ENCODE measurements at regions not wholly inside any gene's neighbourhood (a gene's known extent, or its start where the extent isn't known, plus 50 kb on each side); places are given as distances from the start of the nearest gene placed in this dataset.

DNA sequence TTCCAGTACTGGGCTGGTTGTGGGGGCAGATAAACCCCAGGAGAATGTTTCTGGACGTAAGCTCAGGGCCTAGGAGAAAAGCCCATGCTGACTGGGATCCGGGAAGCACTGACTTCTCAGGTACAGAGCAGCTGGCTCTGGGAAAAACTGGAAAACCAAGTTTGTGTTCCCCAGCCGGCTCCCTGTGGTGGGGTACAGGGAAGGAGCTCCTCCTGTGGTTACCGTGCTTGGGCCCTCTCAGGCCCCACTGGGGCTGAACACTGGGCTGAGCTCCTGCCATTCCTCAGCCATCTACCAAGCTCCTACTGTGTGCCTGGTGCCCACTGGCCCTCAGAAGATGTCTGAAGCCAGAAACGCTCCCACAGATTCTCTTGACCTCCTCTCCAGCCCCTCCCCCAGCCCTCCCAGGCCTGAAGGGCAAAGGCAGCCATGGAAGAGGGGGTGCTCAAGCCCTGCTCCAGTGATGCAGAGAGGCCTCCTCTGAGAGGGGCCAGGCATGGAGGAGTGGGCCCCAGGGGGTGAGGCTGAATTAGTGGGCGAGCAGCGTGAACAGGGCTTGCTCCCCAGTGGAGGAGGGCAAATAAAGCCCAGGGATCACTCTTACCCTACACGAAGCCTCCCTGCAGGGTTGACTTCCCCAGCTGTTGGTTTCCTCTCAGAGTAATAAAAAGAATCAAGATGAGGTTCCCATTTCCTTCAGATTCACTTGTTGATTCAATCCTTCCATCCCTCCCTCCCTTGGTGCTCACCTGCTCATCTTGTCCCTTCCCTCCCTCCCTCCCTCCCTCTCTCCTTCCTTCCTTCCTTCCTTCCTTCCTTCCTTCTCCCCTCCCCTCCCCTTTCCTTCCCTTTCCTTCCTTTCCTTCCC is 100.0 kb downstream of the VEGFA start:
- TF ChIP-seq, protein P1, sequence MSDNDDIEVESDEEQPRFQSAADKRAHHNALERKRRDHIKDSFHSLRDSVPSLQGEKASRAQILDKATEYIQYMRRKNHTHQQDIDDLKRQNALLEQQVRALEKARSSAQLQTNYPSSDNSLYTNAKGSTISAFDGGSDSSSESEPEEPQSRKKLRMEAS (IDR thresholded peaks at IDR 0.05; ENCODE audit: insufficient read depth, insufficient read length), result no peak
- TF ChIP-seq CTCF (IDR thresholded peaks at IDR 0.05; ENCODE audit: extremely low read depth in 1 of 2, insufficient read depth in 1 of 2, low read depth in 1 of 2, low read length in 2 of 2) (no peak), GATA2 (IDR thresholded peaks at IDR 0.05; ENCODE audit: insufficient read depth, insufficient read length, low read depth, low read length) (no peak), POLR2A (IDR thresholded peaks at IDR 0.05; ENCODE audit: low read depth, low read length) (no peak), POLR2AphosphoS5 (IDR thresholded peaks at IDR 0.05; ENCODE audit: insufficient read depth, low read depth, low read length) (no peak), MYC (IDR thresholded peaks at IDR 0.05; ENCODE audit: low read depth, low read length) (no peak), FOS (IDR thresholded peaks at IDR 0.05; ENCODE audit: borderline replicate concordance, insufficient read depth, low read length) (no peak), EZH2 (IDR thresholded peaks at IDR 0.05; ENCODE audit: borderline replicate concordance, low read depth, low read length, severe bottlenecking) (no peak), JUN (IDR thresholded peaks at IDR 0.05; ENCODE audit: borderline replicate concordance, insufficient read depth, insufficient read length, low read depth) (no peak)

Data from endothelial cell of umbilical vein (primary cell).